ENCODE measurements at regions not wholly inside any gene's neighbourhood (a gene's known extent, or its start where the extent isn't known, plus 50 kb on each side); places are given as distances from the start of the nearest gene placed in this dataset.

DNA sequence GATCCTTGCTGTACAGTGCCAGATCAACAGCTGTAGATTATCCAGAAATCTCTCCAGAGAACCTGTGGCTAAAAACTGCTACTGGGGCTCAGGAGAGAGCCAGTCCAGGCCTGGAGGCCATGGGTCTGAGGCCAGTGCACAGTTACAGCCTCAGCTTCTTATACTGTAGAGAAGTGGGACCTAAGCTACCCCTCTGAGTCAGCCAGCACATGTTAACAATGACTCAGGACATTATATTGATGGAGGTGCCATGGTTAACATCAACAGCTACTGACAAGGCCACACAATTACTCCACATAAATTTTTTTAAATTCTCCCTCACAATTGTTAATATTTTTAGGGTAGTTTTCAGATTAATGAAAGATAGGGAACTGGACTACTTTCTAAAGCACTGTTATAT lies 138.5 kb downstream of the RBM26 start:
- no peak for DNase-seq

- no peak for DNase-seq
Observed at GRCh38 chr13:79258489-79258888, 147.6 kb downstream of the RBM26 start.

GRCh38 chr13:79246578-79246949 lies 159.5 kb downstream of the RBM26 start:
- peak; percentile 10 for DNase-seq

- no peak for DNase-seq
Observed at GRCh38 chr13:79245937-79246577, 160.0 kb downstream of the RBM26 start.

GRCh38 chr13:79241697-79242096 lies 164.4 kb downstream of the RBM26 start:
- DNase-seq, result no peak

GRCh38 chr13:79237981-79238380 lies 168.1 kb downstream of the RBM26 start:
- no peak for DNase-seq

DNA sequence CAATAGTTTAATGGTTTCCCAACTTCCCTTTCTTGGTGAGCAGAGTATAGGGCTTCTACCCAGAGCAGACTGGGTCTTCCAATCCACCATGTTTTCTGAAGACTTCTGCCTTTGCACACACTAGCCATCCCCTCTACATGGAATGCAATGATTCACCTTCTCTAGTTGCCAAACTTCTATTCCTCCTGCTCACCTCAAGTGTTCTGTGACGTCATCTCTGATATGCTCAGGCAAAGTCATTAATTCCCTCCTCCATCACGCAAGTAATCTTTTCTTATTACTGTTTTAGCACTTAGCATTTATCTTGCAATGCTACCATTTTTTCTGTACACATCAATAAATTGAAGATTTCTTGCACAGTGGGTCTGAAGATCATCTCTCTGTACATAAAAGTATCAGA lies 174.2 kb downstream of the RBM26 start:
- DNase-seq, result no peak

DNA sequence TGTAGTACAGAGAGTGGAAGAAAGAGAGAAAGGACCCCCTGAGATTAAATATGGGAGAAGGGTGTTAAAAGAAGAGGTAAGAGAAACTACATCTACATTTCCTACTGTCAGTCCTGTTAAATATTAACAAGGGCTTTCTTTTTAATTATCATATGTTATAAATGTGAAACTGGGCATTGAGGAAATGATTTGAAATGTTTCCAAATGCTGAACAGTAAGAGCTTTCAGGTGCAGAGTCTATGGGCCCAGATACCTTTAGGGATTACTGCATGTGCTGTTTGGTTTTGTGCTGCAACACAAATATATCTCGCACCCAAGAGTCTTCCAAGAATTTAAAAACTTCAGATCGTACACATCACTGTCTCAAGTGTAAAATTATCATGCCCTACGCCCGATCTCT lies 176.3 kb downstream of the RBM26 start:
- DNase-seq, result no peak

GRCh38 chr13:79228972-79229371 lies 177.1 kb downstream of the RBM26 start:
- DNase-seq, result no peak

DNA sequence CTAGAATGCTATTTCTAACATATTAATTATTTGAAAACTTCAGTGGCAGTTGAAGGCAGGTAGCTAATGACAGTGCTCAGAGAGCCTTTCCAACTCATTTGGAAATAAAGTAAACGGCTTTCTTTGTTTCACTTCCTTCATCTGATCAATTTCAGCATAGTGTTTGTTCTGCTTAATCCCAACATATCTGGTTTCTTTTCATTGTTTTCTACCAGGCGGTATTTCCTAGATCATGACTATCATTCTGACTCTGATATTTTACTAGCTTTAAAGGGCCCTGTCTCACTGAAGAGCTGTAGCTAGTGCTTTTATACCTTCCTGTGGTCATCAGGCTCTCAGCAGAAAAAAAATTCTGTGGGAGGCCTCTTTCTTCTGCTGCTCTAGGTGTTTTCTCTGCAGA lies 178.6 kb downstream of the RBM26 start:
- no peak for DNase-seq

GRCh38 chr13:79226938-79227337 lies 179.1 kb downstream of the RBM26 start:
- DNase-seq, result no peak

- no peak for DNase-seq
Observed at GRCh38 chr13:79226250-79226649, 179.8 kb downstream of the RBM26 start.

GRCh38 chr13:79225487-79226232 lies 180.4 kb downstream of the RBM26 start:
- DNase-seq, result no peak

GRCh38 chr13:79222427-79223205 lies 183.4 kb downstream of the RBM26 start:
- DNase-seq, result no peak

DNA sequence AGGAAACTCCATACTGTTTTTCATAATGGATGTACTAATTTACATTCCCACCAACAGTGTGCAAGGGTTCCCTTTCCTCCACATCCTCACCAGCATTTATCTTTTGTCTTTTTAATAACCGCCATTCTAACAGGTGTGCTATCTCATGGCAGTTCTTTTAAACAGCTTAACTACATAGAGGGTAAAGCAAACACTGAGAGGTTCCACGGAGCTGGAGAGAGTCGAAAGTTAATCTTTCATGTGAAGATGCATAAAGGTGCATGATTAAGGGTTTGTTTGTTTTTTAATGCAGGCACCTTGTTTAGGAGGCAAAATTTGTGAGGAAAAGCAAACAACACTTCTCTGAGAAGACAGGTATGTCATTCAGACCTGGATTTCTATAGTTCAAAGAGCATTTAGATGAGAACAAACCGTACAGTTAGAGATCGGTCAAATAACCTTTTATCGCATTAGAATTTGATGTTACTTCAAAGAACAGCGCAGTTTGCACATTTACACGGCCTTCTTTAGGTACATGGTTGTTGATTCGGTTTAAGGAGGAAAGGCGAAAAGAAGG lies 193.9 kb downstream of the RBM26 start:
- DNase-seq, result no peak

- no peak for DNase-seq
Observed at GRCh38 chr13:79211377-79211776, 194.7 kb downstream of the RBM26 start.

- DNase-seq, result no peak
Observed at GRCh38 chr13:79197933-79198332, 208.1 kb downstream of the RBM26 start.

DNA sequence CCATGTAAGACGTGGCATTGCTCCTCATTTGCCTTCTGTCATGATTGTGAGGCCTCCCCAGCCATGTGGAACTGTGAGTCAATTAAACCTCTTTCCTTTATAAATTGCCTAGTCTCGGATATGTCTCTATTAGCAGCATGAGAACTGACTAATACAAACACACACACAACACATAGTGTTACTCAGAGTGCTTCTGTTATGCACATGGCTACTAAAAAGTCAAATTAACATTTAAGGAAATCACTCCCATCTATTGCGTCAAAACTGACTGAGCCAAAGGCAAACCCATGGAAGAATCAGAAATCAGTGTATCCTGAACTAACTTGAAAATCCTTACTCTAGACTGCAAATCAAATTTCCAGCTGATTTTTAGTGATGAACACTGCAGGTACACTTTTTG lies 209.2 kb downstream of the RBM26 start:
- DNase-seq, result no peak

GRCh38 chr13:79196366-79196765 lies 209.7 kb downstream of the RBM26 start:
- no peak for DNase-seq

GRCh38 chr13:79194727-79195126 lies 211.3 kb downstream of the RBM26 start:
- no peak for DNase-seq

DNA sequence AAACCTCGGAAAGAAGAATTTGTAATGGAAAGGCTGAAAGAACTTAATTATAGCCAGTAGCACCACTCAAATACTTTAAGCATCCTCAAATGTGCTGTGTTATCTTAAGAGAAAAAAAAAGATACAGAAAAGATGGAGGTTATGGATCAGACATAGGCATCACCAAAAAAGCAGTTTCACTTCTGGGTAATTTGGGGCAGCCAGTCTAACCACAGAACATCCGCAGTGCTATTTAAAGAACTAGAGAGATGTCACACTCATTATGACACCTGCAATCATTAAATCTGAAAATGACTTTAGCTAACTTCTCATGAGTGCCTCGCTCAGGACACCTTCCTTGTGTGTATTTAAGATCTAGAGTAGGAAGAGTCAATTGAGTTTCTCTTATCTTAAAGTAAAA lies 211.8 kb downstream of the RBM26 start:
- no peak for DNase-seq

DNA sequence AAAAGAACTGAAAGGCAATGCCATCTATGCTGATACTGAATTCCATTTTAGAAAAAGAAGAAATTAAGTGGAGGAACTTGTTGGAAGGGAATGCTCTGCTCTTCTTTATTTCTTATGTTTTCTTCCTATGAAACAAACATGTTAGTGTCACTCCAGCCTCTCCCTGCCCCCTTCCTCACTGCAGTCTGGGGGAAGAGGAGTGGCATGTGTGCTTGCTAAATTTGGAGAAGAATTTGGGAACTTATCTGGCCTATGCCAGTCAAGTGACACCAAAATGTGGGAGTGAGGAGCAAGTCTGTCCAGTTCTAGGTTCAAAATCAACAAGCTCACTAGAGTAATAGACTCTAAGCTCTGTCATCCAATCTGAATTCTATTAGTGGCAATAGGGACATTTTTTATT lies 214.6 kb downstream of the RBM26 start:
- DNase-seq, result no peak

GRCh38 chr13:79190932-79191331 lies 215.1 kb downstream of the RBM26 start:
- no peak for DNase-seq
